Right renal pelvis (tissue), 4 donors: ENCODE measurements at regions not wholly inside any gene's neighbourhood (a gene's known extent, or its start where the extent isn't known, plus 50 kb on each side); places are given as distances from the start of the nearest gene placed in this dataset.
A peak's percentile ranks its signal among the peaks of the same experiment; 100 is the strongest.

ENCODE experiments used
- DNase-seq, 4 donors: peaks; one replicate each; pipeline ENCODE4 v3.0.0-alpha.2; 2013; ENCODE audit warnings: low read depth in 4 of 4, low spot score in 3 of 4, missing footprints in 1 of 4

DNA sequence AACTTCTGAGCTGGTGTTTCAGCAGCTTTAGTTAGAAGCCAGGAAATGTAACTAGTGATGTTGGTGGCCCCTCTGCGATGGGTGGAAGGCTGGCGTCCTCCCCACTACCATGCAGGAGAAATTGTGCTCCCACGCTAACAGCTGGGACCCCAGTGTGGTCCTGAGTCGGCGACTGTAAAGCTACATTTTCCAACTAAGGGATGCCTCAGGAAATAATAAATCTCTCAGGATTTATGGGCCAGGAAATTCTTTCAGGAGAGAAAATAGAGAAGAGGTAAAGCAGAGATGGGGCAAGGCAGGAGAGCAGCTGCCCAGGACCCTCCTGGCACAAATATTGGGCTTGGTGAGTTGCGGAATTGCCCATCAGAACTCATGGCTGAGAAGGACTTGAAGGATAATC, 186.9 kb downstream of the OPA1 start:
- DNase-seq, result no peak

DNA sequence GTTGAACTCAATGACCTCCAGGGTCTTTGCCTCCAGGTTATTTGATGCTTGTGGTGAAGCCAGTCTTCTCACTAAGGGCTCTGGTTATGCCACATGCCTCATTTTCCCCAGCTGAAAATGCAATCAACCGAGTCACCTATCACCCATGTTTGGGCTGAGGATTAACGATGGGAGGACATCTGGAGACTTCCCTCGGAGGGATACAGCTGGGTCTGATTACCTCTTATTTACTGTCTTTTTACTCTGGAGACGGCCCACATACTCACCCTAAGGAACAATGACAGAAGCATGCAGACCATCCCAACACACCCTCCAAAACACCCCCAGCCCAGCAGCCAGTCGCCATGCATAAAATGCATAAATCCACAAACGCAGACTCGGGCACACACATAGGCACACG, 187.4 kb downstream of the OPA1 start:
- no peak for DNase-seq

DNA sequence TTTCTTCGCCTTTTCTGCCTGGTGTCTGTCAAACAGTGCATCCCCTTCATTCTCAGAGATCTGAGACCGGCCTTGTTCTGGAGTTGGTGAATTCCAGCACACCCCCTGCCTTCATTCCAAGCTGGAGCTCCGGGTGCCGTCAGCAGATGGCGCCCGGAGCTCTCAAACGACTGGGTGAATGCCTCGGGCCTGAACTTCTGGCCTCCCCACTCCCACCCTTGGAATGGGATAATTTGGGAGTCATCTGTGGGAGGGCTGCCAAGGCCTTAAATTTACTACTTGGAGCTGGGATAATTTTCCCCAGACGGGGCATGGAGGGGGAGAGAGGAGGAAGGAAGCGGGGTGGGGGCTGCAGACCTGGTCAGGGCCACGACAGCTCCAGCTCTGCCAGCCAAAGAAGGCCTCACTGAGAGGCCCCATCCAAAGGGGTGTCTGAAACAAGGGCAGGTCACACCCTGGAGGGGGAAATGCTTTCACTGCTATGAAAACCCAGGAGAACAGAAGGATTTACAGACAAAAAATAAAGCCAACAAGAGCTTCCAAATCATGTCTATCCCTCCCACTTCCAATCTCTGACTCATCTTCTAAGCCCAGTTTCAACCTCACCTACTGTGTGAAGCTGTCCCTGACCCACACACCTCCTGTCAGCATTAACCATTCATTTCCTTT, 187.9 kb downstream of the OPA1 start:
- DNase-seq, result peak in 3 of 4 donors; percentile 77 to 89 (median 81)

DNA sequence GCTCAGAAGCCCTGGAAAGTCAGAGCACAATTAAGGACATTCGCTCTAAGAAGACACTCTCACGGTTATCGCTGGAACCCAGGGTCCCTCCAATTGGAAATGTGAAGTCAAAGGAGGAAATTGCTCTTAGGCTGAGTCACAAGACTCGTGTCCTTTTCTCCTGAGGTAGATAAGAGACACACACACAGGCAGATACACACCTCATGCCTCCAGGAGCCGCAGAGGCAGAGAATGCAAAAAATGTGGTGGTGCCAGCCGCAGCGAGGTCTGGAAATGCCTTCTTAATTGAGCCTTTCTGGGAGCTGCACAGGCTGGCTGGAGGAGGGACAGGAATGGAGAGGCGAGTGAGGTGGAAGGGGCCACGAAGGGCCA, 189.3 kb downstream of the OPA1 start:
- DNase-seq, result no peak

DNA sequence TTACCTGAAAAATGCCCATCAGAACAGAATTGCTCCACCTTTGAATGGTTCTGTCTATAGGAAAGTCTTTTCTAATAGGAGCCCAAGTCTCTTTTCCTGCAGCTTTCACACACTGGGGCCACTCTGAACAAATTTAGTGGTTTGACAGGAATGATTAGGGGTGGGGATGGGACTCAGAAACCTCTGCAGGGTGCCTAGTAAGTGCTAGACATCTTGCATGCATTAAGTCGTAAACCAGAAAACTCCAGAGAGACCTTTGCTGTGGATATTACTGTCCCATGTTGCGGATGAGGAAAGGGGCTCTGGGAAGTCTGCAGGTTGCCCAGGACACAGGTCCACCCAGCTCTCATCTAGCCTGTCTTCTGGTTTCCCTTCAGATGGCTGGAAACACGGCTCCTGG, 189.7 kb downstream of the OPA1 start:
- DNase-seq, result no peak

DNA sequence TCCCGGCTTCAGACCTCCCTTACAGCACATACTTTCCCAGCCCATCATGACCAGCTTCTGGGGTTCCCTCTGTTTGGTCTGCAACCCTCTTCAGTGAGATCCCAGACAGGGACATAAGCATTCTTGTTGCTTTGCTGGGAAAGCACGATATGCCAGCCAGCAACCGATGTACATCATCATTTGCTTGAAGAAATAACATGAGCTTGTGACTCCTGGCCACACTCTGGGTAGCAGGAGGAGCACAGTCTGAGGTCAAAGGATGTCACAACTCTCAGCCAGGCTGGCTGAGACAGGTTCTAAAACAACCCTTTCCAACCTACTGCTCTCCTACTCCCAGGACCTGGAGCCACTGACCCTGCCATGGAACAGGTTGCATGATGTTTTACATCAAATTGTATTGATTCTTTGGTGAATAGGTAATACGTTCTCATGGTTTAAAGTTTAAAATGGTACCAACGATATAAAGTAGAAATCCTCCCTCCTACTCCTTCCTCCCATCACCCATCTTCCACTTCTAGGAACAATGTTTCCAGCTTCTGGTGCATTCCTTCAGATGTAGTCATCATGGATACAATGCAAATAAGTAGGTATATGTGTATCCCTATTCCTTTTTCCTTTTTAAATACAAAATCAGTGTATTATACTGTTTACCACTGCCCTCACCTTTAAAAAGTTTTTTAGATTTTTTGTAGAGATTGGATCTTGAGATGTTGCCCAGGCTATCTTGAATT, 190.3 kb downstream of the OPA1 start:
- DNase-seq, result no peak

DNA sequence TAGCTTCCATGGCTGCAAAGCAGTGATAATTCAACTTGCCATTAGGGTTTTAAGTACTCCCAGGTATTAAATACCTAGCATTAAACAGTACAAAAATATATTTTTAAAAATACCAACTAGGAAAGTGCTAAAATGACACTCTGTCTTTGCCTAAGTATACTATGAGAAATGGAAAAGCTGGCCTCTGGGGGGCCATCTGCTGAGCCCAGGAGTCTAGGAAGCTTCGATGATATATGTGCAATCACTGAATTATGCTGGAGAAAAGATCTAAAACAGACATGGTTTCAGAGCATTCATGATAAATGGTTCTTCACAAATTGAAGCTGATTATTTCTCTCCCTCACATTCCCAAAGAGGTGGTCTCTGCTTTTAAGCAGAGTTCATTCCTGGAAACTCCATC, 191.8 kb downstream of the OPA1 start:
- DNase-seq, result no peak

DNA sequence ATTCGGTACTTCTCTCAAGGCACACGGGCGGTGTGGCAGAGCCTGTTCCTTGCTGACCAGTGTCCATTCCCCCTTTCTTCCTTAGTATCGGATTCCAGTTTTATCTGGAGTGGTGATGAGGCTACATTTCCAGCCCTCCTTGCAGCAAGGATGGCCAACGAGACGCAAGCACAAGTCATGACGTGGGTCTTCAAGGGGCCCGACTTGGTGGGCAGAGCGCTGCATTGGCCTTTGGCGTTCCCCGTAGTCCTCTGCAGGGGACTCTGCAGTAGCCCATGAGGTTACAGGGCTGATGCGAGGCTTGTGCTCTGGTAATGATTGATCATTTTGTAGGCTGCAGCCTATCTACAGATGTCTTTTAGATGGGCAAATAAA, 194.5 kb downstream of the OPA1 start:
- DNase-seq, result no peak

DNA sequence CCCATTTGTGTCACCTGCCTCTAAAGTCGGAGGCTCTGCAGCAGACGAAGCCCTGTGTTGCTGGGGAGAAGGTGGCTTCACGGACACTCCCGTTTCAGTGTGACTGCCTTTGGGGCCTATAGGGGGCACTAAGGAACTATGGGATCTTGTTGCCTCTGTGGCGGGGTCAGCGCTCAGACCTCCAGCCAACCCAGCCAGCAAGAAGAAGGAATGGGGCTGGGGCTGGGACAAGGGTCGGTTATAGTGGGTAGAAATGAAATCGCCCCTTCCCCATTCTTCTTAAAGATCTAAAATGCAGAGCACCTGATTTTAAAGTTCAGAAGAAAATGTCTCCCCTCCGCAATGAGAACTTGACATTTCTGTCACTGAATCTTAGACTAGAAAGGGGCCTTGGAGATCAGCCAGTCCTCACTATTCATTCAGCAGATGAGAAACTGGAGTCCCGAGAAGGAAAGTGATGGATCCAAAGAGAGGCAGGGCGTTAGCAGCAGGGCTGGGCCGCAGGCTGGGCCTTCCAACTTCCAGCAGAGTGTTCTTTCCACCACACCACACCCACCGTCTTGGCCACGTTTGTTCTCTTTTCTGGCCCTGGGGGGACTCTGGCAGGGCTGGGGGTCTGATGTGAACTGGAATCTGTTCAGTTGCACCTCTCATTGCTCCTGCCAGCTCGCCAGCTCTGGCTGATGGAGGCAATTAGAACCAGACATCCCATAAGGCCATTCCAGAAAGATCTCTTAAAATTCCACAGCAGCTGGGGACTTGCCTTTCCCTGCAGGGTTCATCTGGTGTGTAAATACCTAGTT, 195.4 kb downstream of the OPA1 start:
- no peak for DNase-seq

DNA sequence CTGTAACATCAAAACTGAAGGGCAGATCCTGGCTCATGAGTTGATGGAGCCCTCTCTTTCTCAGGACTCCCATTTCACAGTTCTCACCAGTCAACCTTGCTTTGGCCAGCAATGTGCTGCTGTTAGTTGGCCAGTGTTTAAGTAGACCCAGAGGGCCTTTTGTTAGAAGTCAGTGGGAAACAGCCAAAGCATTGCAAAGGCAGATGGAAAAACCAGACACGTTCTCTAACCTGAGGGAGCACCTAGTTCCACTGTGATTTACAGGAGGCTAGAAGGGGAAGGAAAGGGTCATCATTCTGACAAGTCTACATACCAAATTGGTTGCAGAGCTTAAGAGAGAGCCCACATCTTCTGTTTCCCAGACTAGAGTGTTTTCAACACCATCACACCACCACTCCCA, 196.4 kb downstream of the OPA1 start:
- DNase-seq, result no peak

DNA sequence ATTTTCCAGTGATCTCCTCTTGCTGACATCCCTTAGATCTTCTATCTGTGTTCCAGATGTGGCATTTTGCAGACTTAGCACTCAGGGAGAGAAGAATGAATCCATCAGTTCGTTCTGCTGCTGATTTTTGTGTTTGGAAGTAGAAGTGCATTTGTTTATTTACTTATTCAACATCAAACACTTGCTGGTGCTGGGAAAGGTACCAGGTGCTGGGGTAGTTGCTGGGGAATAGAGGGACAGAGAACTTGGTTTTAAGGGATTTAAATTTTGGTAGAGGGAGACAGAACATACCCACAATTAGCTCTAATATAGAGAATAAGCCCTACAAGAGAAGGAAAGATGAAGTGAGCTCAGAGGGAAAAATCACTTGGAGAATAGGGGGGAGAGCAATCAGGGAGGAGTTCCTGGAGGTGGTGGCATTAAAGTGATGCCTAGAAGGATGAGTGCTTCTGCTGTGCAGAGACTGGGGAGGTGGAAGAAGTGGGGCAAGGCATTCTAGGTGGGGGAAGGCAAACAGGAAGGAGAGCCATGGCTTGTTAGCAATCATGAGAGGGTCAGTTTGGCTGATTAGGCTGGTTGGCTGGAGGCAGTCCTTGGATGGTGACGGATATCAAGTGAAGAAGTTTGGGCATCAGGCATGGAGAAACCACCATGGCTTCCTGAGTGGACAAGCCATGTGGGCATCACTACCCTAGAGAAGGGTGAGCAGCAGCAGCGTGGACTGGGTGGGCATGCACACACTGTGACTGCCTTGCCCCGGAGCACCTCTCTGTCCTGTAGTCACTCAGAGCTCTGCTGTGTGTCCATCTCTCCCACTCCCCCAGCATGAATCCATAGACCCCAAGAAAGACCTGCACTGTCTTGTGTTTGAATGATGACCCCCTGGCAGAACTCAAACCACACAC, 197.3 kb downstream of the OPA1 start:
- DNase-seq, result no peak

DNA sequence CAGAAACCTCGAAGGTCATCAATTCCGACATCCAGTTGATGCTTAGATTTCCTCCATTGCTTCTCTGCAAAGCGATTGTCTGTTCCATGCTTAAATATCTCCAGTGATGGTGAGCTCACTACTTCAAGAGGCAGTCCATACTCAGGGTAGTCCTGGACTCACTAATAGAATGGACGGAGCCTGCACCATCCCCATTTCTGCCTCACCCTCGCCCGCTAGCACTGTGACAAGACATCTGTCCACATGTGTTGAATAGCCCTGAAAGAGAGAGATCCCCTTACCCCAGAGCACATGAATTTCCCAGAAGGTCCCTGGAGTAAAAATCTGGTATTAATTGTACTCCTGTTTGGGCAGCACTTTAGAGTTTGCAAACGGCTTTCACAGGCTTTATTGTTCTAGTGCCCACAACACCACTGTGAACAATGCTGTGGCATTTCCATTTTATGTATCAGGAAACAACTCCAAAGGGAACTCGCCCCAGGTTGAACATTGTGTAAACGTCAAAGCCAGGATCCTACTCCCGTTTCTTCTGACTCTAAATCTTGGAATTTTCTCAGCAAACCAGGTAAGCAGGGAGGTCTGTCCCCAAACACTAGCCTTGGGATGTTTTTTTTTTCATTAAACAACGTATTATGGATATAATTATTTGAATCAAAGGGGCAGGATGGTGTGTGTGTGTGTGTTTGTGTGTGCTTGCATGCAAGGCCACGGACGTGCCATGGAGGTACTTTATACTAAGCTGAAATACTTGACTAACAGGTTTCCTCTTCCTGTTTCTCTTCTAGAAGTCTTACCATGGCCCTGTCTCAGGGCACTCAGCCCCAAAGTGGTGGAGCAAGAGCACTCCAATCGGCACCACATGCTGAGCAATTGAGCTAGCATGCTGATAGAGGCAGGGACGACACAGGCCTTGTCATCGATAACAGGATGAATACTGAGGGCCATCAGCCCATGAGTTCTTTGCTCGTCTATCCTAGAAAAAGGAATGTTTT, 198.3 kb downstream of the OPA1 start:
- no peak for DNase-seq

DNA sequence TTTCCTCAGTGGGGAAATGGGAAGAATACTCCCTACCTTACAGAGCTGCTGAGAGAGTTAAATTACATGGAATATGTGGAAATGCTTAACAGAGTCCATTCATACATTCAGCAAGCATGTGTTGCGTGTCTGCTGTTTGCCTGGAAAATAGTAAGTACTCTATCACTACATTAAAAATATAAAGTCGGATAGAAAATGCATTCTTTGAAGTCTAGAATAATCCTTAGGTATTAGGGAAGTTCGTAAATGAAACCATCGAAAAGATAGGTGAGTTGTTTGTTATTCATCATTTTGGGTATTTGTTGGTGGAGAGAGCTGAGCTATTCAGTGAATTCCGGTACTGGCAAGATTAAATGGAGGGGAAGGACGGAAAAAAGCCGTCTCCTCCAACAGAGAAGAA, 200.1 kb downstream of the OPA1 start:
- DNase-seq, result no peak

DNA sequence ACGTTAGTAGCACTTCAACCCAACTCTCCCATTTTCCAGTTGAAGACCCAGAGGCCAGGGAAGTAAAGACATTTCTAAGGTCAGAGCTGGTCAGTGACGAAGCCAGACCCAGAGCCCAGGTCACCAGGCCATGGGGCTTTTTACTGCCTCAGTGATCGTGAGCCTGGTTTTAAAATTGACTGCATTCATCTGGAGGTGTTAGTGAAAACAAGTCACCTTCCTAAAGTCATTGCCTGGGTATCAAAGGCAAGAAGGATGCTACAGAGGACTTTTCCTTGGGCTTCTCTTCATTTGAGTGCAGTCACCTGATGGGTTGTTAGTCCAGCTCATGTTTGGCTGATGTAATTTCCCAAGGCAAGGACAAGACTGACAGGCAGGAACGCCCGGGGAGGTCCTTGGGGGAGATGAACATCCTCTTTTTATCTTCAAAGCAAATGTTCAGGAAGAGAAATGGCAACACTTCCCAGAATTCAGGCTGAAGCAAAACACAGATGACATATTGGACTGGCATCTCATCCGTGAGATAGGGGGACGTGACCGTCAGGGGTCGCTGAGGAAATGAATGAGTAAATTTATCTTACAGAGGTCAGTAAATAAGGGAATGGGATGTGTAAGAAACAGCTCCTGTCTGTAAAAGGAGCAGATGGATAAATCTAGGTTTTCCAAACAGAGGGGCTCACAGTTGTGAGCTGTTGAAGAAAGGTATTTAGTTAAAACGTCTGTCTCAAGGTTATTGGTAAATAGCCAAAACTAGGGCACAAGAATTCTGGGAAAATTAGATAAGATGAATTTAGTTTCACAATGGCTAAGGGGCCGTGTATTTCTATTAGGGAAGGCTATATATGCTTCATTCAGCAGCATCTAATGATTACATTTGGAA, 201.2 kb downstream of the OPA1 start:
- DNase-seq, result no peak

DNA sequence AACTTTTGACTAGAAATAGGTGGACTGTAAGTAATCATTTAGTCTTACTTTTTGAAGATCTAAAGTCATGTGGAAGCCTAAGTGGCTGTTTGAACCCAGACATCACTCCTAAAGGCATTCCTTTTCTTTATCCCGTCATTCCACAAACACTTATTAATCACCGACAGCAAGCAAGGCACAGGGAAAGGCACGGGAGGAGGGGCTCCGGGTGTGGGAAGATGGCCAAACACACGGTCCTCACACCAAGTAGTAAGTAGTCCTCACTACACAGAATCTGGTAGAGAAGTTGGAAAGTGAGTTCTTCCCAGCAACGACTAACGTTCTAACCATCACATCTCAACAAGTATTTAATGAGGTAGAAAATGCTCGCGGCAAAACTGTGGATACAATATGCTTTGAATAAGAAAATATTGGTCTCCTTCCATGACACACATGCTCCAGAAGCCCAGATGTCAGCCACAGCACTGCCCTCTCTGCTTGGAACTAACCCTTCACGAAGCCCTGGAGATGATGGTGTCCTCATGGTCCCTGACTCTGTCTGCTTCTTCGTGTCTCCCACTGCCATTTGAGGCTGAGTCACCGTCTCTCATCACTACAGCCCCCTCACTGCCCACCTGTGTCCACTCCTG, 202.2 kb downstream of the OPA1 start:
- no peak for DNase-seq

DNA sequence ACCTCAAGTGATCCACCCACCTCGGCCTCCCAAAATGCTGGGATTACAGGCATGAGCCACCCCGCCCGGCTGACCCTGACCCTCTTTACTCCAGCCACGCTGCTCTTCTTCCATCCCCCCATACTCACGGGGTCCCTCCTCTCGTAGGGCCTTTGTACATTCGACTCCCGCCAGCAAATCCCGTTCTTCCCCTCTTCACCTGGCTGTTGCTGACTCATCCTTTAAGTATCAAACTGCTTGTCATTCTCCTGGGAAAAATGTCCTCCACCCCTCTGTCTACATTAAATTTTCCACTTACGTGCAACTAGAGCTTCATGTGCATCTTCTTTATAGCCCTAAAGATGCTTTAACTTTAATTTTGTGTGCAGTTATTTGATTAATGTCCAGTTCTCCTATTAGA, 203.1 kb downstream of the OPA1 start:
- no peak for DNase-seq

DNA sequence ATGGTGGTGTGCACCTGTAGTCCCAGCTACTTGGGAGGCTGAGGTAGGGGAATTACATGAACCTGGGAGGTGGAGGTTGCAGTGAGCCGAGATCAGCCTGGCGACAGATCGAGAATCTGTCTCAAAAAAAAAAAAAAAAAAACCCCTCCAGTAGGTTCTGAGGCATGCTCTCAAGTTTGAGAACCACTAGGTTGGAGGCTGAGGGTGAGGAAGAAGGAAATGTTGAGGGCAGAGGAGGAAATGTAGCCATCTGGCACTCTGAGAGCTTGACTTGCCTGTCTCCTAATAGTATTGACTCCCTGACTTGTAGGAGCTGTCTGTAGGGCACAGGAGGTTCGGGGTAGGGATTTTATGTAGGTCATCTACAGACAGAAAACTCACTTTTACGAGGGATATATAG, 204.6 kb downstream of the OPA1 start:
- no peak for DNase-seq

DNA sequence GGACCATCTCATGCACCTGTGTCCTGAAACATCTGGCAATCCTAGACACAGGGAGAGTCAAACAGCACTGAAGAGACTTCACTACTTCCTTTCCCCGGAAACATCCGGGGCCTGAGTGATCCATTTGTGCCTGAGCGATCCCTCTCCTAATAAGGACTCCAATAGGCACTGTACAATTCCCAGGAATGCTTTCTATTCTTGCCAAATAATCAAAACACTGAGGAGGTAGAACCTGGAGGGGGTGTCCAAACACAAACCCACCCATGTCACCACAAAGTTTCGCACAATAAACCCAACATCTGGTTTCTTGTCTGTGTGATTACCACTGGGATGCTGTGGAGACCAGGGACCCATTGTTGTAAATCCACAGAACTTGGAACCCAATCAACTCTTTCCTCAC, 205.0 kb downstream of the OPA1 start:
- DNase-seq, result no peak
